CD4-positive, alpha-beta T cell treated with Interleukin-6 for 4 hours (primary cell): ENCODE measurements at regions not wholly inside any gene's neighbourhood (a gene's known extent, or its start where the extent isn't known, plus 50 kb on each side); places are given as distances from the start of the nearest gene placed in this dataset.

Source experiments
- DNase-seq: peaks from one replicate; pipeline ENCODE4 v3.0.0-alpha.2; 2020; ENCODE audit warnings: mixed read lengths

- no peak for DNase-seq
Measured at GRCh38 chr22:49519117-49519737, 308.4 kb downstream of the BRD1 start.

- DNase-seq: no peak
Measured at GRCh38 chr22:49518436-49518970, 309.2 kb downstream of the BRD1 start.

- no peak for DNase-seq
Measured at GRCh38 chr22:49517667-49518185, 309.9 kb downstream of the BRD1 start.

GRCh38 chr22:49517211-49517610, 310.5 kb downstream of the BRD1 start:
- no peak for DNase-seq

GRCh38 chr22:49515475-49515874, 312.2 kb downstream of the BRD1 start:
- DNase-seq: no peak

- no peak for DNase-seq
Measured at GRCh38 chr22:49514641-49515040, 313.0 kb downstream of the BRD1 start.

- DNase-seq: no peak
Measured at GRCh38 chr22:49514211-49514610, 313.5 kb downstream of the BRD1 start.

GRCh38 chr22:49513358-49513851, 314.3 kb downstream of the BRD1 start:
- DNase-seq: no peak

- DNase-seq: no peak
Measured at GRCh38 chr22:49512487-49513165, 315.0 kb downstream of the BRD1 start.

GRCh38 chr22:49511393-49512189, 316.1 kb downstream of the BRD1 start:
- peak; percentile 12 for DNase-seq

GRCh38 chr22:49510718-49511117, 317.0 kb downstream of the BRD1 start:
- no peak for DNase-seq

- no peak for DNase-seq
Measured at GRCh38 chr22:49509016-49509415, 318.7 kb downstream of the BRD1 start.

- no peak for DNase-seq
Measured at GRCh38 chr22:49508561-49508960, 319.1 kb downstream of the BRD1 start.

- DNase-seq: no peak
Measured at GRCh38 chr22:49507607-49508292, 319.9 kb downstream of the BRD1 start.

- DNase-seq: no peak
Measured at GRCh38 chr22:49506010-49506400, 321.7 kb downstream of the BRD1 start.

- no peak for DNase-seq
Measured at GRCh38 chr22:49505337-49506009, 322.2 kb downstream of the BRD1 start.

- DNase-seq: no peak
Measured at GRCh38 chr22:49503896-49504521, 323.7 kb downstream of the BRD1 start.

GRCh38 chr22:49503321-49503720, 324.4 kb downstream of the BRD1 start:
- no peak for DNase-seq

GRCh38 chr22:49502126-49502826, 325.4 kb downstream of the BRD1 start:
- DNase-seq: no peak

GRCh38 chr22:49500942-49501395, 326.7 kb downstream of the BRD1 start:
- DNase-seq: no peak

GRCh38 chr22:49500076-49500460, 327.6 kb downstream of the BRD1 start:
- DNase-seq: no peak
